HG03565 (cell line): ENCODE measurements at regions not wholly inside any gene's neighbourhood (a gene's known extent, or its start where the extent isn't known, plus 50 kb on each side); places are given as distances from the start of the nearest gene placed in this dataset.

Experiments
- ATAC-seq: cut with Tn5 transposase; IDR thresholded peaks from one replicate; pipeline ENCODE4 v1.9.1; 2021; ENCODE audit warnings: mild to moderate bottlenecking, moderate library complexity; ENCODE audit not compliant: unreplicated experiment

GRCh38 chr1:209342441-209343175 is 240.9 kb upstream of the CAMK1G start:
- ATAC-seq, result no peak

- ATAC-seq, result no peak
Measured at GRCh38 chr1:209343511-209343910, 240.0 kb upstream of the CAMK1G start.

GRCh38 chr1:209344156-209344555 is 239.4 kb upstream of the CAMK1G start:
- no peak for ATAC-seq

GRCh38 chr1:209349363-209350308 is 233.9 kb upstream of the CAMK1G start:
- no peak for ATAC-seq

GRCh38 chr1:209353053-209353452 is 230.5 kb upstream of the CAMK1G start:
- ATAC-seq, result no peak

- peak; percentile 76 for ATAC-seq
Measured at GRCh38 chr1:209354111-209354839, 229.2 kb upstream of the CAMK1G start.

GRCh38 chr1:209354840-209355165 is 228.7 kb upstream of the CAMK1G start:
- no peak for ATAC-seq

- ATAC-seq, result no peak
Measured at GRCh38 chr1:209355415-209355814, 228.1 kb upstream of the CAMK1G start.

- ATAC-seq, result no peak
Measured at GRCh38 chr1:209356976-209357377, 226.5 kb upstream of the CAMK1G start.

GRCh38 chr1:209363112-209363511 is 220.4 kb upstream of the CAMK1G start:
- no peak for ATAC-seq

- no peak for ATAC-seq
Measured at GRCh38 chr1:209364716-209365115, 218.8 kb upstream of the CAMK1G start.

GRCh38 chr1:209367061-209367772 is 216.3 kb upstream of the CAMK1G start:
- no peak for ATAC-seq

GRCh38 chr1:209368864-209369598 is 214.5 kb upstream of the CAMK1G start:
- ATAC-seq, result no peak

GRCh38 chr1:209370241-209370995 is 213.1 kb upstream of the CAMK1G start:
- no peak for ATAC-seq

- no peak for ATAC-seq
Measured at GRCh38 chr1:209375097-209375496, 208.4 kb upstream of the CAMK1G start.

GRCh38 chr1:209375671-209376365 is 207.7 kb upstream of the CAMK1G start:
- no peak for ATAC-seq

GRCh38 chr1:209376774-209377173 is 206.7 kb upstream of the CAMK1G start:
- no peak for ATAC-seq

- ATAC-seq, result no peak
Measured at GRCh38 chr1:209377995-209378394, 205.5 kb upstream of the CAMK1G start.

- ATAC-seq, result no peak
Measured at GRCh38 chr1:209379280-209379679, 204.2 kb upstream of the CAMK1G start.
